ENCODE measurements at regions not wholly inside any gene's neighbourhood (a gene's known extent, or its start where the extent isn't known, plus 50 kb on each side); places are given as distances from the start of the nearest gene placed in this dataset.

DNA sequence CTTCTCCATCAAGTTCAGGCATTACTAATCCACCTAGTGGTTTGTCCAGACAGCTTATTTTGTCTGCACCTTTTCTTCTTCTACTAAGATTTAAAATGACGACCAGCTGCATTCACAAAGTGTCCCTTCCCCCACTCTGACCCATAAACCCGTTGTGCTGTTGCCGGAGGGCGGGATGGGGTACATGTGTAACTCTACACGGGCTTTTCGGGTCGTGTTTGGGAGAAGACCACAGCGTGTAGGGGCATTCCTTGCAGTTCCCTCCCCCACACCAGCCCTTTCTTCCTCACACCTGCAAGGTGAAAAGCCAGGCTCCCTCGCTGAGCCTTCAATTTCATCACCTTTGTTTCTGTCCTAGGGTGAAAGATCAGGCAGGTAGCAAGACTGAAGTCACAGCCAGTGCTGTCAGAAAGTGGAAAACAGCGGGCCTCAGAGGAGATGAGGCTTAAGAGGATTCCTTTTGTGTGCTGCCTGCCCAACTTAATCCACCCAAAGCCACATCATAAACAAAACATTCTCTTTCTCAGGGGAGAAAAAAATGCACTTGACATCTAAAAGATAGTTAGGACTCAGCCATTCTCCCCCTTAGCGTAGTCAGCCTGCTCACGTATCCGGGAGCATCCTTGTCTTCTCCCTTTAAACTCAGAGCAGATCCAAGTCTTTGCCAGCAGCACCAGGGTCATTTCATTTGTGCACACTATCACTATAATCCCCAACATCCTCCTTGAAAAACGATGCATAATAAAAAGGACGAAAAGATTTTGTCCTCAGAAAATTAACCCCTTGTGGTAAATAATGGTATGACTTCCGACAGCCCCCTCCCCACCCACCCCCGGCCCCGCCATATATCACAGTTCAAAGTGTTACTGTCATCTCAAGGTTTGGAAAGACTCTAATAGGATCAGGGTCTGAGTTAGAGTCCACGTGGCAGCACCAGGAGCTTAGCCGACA, 599.0 kb downstream of the RAB28 start:
- ATAC-seq: no peak
- no peak for TF ChIP-seq CTCF (IDR thresholded peaks at IDR 0.05)
- Histone ChIP-seq H3K4me1 (no peaks in the 10 kb centered on the region), H3K27me3 (ENCODE audit: low read depth) (no peaks in the 10 kb centered on the region), H3K4me3 (no peak overlapping the region), H3K36me3 (no peaks in the 10 kb centered on the region), H3K9me3 (no peaks in the 10 kb centered on the region), H3K27ac (no peak overlapping the region)
- DNase-seq: no peak
- intact Hi-C loops (cut with DNase I): no loop called here

GRCh38 chr4:12881945-12882584, 602.1 kb downstream of the RAB28 start:
- Histone ChIP-seq H3K27me3 (ENCODE audit: low read depth) (no peaks in the 10 kb centered on the region), H3K36me3 (no peaks in the 10 kb centered on the region), H3K4me3 (no peak overlapping the region), H3K4me1 (no peaks in the 10 kb centered on the region), H3K9me3 (no peaks in the 10 kb centered on the region), H3K27ac (no peak overlapping the region)
- TF ChIP-seq CTCF (IDR thresholded peaks at IDR 0.05): no peak
- intact Hi-C loops (cut with DNase I): no loop called here
- no peak for DNase-seq
- no peak for ATAC-seq

GRCh38 chr4:12880844-12881243, 603.3 kb downstream of the RAB28 start:
- ATAC-seq (no peak), DNase-seq (no peak)
- TF ChIP-seq CTCF (IDR thresholded peaks at IDR 0.05): no peak
- Histone ChIP-seq H3K4me3 (no peak overlapping the region), H3K36me3 (no peaks in the 10 kb centered on the region), H3K27me3 (ENCODE audit: low read depth) (no peaks in the 10 kb centered on the region), H3K27ac (no peak overlapping the region), H3K4me1 (no peaks in the 10 kb centered on the region), H3K9me3 (no peaks in the 10 kb centered on the region)
- intact Hi-C loops (cut with DNase I): no loop called here

DNA sequence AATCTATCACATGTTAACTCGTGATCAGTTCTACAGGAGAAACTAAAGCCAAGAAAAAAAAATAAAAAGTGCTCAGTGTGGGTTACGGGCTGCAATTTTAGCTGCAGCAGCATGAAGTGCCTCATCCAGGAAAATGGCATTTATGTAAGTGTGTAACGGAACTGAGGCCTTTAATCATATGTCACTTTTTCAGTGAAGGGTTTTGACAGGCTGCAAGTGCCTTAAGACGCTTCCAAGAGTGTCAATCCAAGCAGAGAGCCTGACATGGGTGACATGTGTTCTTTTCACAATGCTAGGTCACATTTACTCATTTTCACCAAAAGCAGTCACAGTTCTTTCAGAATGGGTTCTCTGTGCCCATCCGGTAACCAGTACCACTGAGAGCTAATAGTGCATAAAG, 604.6 kb downstream of the RAB28 start:
- H3K4me1 ChIP-seq: no peaks in the 10 kb centered on the region
- no peaks in the 10 kb centered on the region for H3K36me3 ChIP-seq
- intact Hi-C loops (cut with DNase I): no loop called here
- DNase-seq (no peak), ATAC-seq (no peak)
- H3K27ac ChIP-seq: no peak overlapping the region
- no peak for TF ChIP-seq CTCF (IDR thresholded peaks at IDR 0.05)
- H3K27me3 ChIP-seq (ENCODE audit: low read depth): no peaks in the 10 kb centered on the region
- H3K9me3 ChIP-seq: no peaks in the 10 kb centered on the region
- H3K4me3 ChIP-seq: no peak overlapping the region

DNA sequence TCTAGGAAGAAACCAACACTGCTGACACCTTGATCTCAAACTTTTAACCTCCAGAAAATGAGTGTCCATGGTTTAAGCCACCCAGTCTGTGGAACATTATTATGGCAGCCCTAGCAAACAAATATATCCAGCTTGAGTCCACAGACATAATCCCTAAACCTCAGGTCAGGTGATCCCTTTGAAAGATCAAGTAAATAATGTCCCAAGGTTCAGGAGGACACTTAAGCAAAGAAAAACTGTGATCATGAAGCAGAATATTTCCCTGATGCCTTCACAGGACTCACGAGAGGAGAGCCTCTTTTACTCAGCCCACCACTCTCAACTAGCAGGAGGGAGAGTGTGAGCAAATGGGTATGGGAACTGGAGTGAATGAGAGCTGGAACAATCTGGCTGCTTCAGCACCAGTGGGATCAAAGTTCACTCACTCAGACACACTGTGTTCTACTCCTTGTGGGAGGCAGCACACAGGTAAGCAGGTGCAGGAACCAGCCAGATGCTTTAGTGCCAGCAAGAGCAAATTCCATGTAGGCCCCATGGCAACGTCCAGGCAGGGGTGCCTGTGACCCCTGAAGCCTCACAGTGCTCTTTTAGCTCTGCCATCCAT, 608.4 kb downstream of the RAB28 start:
- H3K4me3 ChIP-seq: no peak overlapping the region
- H3K9me3 ChIP-seq: no peaks in the 10 kb centered on the region
- H3K36me3 ChIP-seq: no peaks in the 10 kb centered on the region
- H3K4me1 ChIP-seq: no peaks in the 10 kb centered on the region
- DNase-seq (no peak), ATAC-seq (no peak)
- no peak overlapping the region for H3K27ac ChIP-seq
- no peaks in the 10 kb centered on the region for H3K27me3 ChIP-seq (ENCODE audit: low read depth)
- intact Hi-C loops (cut with DNase I): no loop called here
- no peak for TF ChIP-seq CTCF (IDR thresholded peaks at IDR 0.05)

Data from lower lobe of right lung (tissue), 2 donors.